ENCODE measurements at regions not wholly inside any gene's neighbourhood (a gene's known extent, or its start where the extent isn't known, plus 50 kb on each side); places are given as distances from the start of the nearest gene placed in this dataset.

GRCh38 chr12:107503887-107504885, 181.4 kb upstream of the PWP1 start:
- Histone ChIP-seq H4K5ac (ENCODE audit: insufficient read length, low read depth, low read length) (no peak overlapping the region), H3K79me1 (ENCODE audit: insufficient read depth, low read depth, low read length, poor library complexity, severe bottlenecking) (no peaks in the 10 kb centered on the region), H2BK15ac (ENCODE audit: low read depth, low read length) (no peak overlapping the region), H2BK20ac (ENCODE audit: low read depth, low read length, poor library complexity, severe bottlenecking) (no peak overlapping the region), H3K23me2 (ENCODE audit: insufficient read length, low read depth, low read length, poor library complexity, severe bottlenecking) (no peaks in the 10 kb centered on the region), H2AK5ac (ENCODE audit: insufficient read length, low read length) (no peak overlapping the region), H4K20me1 (ENCODE audit: control insufficient read depth, insufficient read depth, insufficient read length) (no peaks in the 10 kb centered on the region), H3K4ac (ENCODE audit: low read depth, low read length) (no peak overlapping the region), H3K4me2 (ENCODE audit: insufficient read depth, insufficient read length, low read length) (no peak overlapping the region), H2BK120ac (ENCODE audit: low read depth, low read length, poor library complexity, severe bottlenecking) (no peak overlapping the region), H3K9me3 (ENCODE audit: control insufficient read depth, low read depth, low read length) (no peaks in the 10 kb centered on the region), H2BK12ac (ENCODE audit: insufficient read length, low read depth, low read length) (no peak overlapping the region), H4K8ac (replicated peaks; ENCODE audit: insufficient read length, low read depth, low read length) (no peak overlapping the region), H2BK5ac (ENCODE audit: insufficient read length, low read length) (no peak overlapping the region), H3K56ac (ENCODE audit: insufficient read length, low read depth, low read length) (no peak overlapping the region), H3K23ac (ENCODE audit: insufficient read length, low read depth, low read length) (no peak overlapping the region), H3K27me3 (ENCODE audit: insufficient read depth, low read length) (no peaks in the 10 kb centered on the region), H4K91ac (ENCODE audit: insufficient read length, low read depth, low read length) (no peak overlapping the region), H3T11ph (ENCODE audit: low read length) (no peak overlapping the region), H3K4me1 (ENCODE audit: insufficient read depth, low read length) (peaks cover 4% of the 10 kb centered on the region), H3K18ac (ENCODE audit: insufficient read length, low read depth, low read length) (no peak overlapping the region), H2AFZ (ENCODE audit: low read length) (no peak overlapping the region), H3K14ac (ENCODE audit: insufficient read depth, low read length) (no peak overlapping the region), H3K79me2 (ENCODE audit: insufficient read depth, low read length) (no peaks in the 10 kb centered on the region), H3K9ac (ENCODE audit: extremely low read depth, insufficient read length, low read length) (no peak overlapping the region), H3K27ac (ENCODE audit: insufficient read length, low read depth, low read length) (no peak overlapping the region)
- no peak overlapping the region for H3K27ac Mint-ChIP-seq
- no peaks in the 10 kb centered on the region for H3K36me3 Mint-ChIP-seq (ENCODE audit: insufficient read depth in 1 of 3, low read depth in 3 of 3)
- H3K4me3 Mint-ChIP-seq = no peak overlapping the region
- H3K9me3 Mint-ChIP-seq = no peaks in the 10 kb centered on the region; a peak in 1 of 5 replicates
- DNase-seq = no peak
- peaks cover 13% of the 10 kb centered on the region for H3K27me3 Mint-ChIP-seq (ENCODE audit: low read depth)
- H3K4me1 Mint-ChIP-seq = peaks cover 10 to 11% of the 10 kb centered on the region in 2 experiments
- TF ChIP-seq CTCF (conservative IDR thresholded peaks at IDR 0.05) = no peak
- WGBS (ENCODE audit: extremely low coverage, insufficient read length, low lambda C conversion rate) = no CpG with 5 or more reads among the region's 7 CpGs

Measured in H9 (cell line).